Stimulated activated CD8-positive, alpha-beta memory T cell treated with anti-CD3 and anti-CD28 coated beads, Interleukin-4, amount 100 ng/mL, for 48 hours (primary cell): ENCODE measurements at regions not wholly inside any gene's neighbourhood (a gene's known extent, or its start where the extent isn't known, plus 50 kb on each side); places are given as distances from the start of the nearest gene placed in this dataset.
A peak's percentile ranks its signal among the peaks of the same experiment; 100 is the strongest.

Source experiments
- DNase-seq: peaks from one replicate; pipeline ENCODE4 v3.0.0-alpha.2; 2020

GRCh38 chr2:23199115-23199918 lies 185.7 kb upstream of the KLHL29 start:
- peak; percentile 40 for DNase-seq

- no peak for DNase-seq
Measured at GRCh38 chr2:23200068-23200786, 184.8 kb upstream of the KLHL29 start.

GRCh38 chr2:23200787-23201114 lies 184.2 kb upstream of the KLHL29 start:
- no peak for DNase-seq

GRCh38 chr2:23203383-23203782 lies 181.6 kb upstream of the KLHL29 start:
- DNase-seq: no peak

GRCh38 chr2:23204685-23205242 lies 180.2 kb upstream of the KLHL29 start:
- DNase-seq: no peak

GRCh38 chr2:23206650-23207049 lies 178.3 kb upstream of the KLHL29 start:
- no peak for DNase-seq

GRCh38 chr2:23207871-23208270 lies 177.1 kb upstream of the KLHL29 start:
- DNase-seq: no peak

GRCh38 chr2:23208339-23208738 lies 176.6 kb upstream of the KLHL29 start:
- no peak for DNase-seq

- DNase-seq: no peak
Measured at GRCh38 chr2:23209059-23209458, 175.9 kb upstream of the KLHL29 start.

GRCh38 chr2:23211987-23212583 lies 172.9 kb upstream of the KLHL29 start:
- no peak for DNase-seq

GRCh38 chr2:23213196-23213595 lies 171.8 kb upstream of the KLHL29 start:
- DNase-seq: no peak

GRCh38 chr2:23215016-23215415 lies 170.0 kb upstream of the KLHL29 start:
- DNase-seq: no peak

GRCh38 chr2:23219666-23220065 lies 165.3 kb upstream of the KLHL29 start:
- DNase-seq: no peak

- no peak for DNase-seq
Measured at GRCh38 chr2:23220513-23221094, 164.4 kb upstream of the KLHL29 start.

GRCh38 chr2:23221236-23221635 lies 163.7 kb upstream of the KLHL29 start:
- DNase-seq: no peak

GRCh38 chr2:23221901-23222300 lies 163.1 kb upstream of the KLHL29 start:
- no peak for DNase-seq

- DNase-seq: no peak
Measured at GRCh38 chr2:23230885-23231284, 154.1 kb upstream of the KLHL29 start.

- no peak for DNase-seq
Measured at GRCh38 chr2:23231865-23232264, 153.1 kb upstream of the KLHL29 start.

- DNase-seq: no peak
Measured at GRCh38 chr2:23235292-23235691, 149.7 kb upstream of the KLHL29 start.

GRCh38 chr2:23235736-23236135 lies 149.2 kb upstream of the KLHL29 start:
- no peak for DNase-seq

GRCh38 chr2:23237147-23237546 lies 147.8 kb upstream of the KLHL29 start:
- no peak for DNase-seq

- no peak for DNase-seq
Measured at GRCh38 chr2:23238011-23238657, 146.8 kb upstream of the KLHL29 start.

- no peak for DNase-seq
Measured at GRCh38 chr2:23239374-23239773, 145.6 kb upstream of the KLHL29 start.
